ENCODE measurements at regions not wholly inside any gene's neighbourhood (a gene's known extent, or its start where the extent isn't known, plus 50 kb on each side); places are given as distances from the start of the nearest gene placed in this dataset.

GRCh38 chr5:117801583-117801982 is 1186.8 kb downstream of the DTWD2 start:
- Histone ChIP-seq H3K4me3 (no peak overlapping the region), H3K9me3 (peaks cover 5% of the 10 kb centered on the region; the same call in 1 of the 2 replicates), H3K27me3 (no peaks in the 10 kb centered on the region), H3K36me3 (no peaks in the 10 kb centered on the region)
- no peak for DNase-seq

GRCh38 chr5:117800261-117800660 is 1188.1 kb downstream of the DTWD2 start:
- no peaks in the 10 kb centered on the region for H3K36me3 ChIP-seq
- DNase-seq: no peak

DNA sequence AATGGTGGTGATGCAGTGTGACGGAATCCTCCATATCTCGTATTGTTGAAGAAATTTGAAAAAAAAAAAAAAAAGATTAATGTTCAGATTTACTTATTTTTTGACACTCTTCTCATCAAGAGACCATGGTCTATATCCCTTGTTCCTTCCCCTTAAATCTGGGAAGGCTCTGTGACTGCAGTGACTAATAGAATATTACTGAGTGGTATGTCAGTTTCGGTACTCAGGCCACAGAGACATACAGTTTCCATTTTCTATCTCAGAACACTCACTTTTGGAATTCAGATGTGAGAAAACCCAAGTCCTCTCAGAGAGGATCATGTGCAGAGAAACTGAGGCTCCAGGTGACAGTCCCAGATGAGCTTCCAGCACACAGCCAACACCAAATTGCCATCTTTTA is 1193.5 kb downstream of the DTWD2 start:
- Histone ChIP-seq H3K36me3 (no peaks in the 10 kb centered on the region), H3K27me3 (no peaks in the 10 kb centered on the region), H3K9me3 (no peaks in the 10 kb centered on the region), H3K4me3 (no peak overlapping the region)
- DNase-seq: no peak

More at GRCh38 chr5:117800261-117800660, 1188.1 kb downstream of the DTWD2 start:
- H3K4me3 ChIP-seq: no peak overlapping the region
- H3K9me3 ChIP-seq: peaks cover 5% of the 10 kb centered on the region; the same call in 1 of the 2 replicates
- no peaks in the 10 kb centered on the region for H3K27me3 ChIP-seq

GRCh38 chr5:117793963-117794362 is 1194.4 kb downstream of the DTWD2 start:
- no peaks in the 10 kb centered on the region for H3K9me3 ChIP-seq
- H3K36me3 ChIP-seq: no peaks in the 10 kb centered on the region
- DNase-seq: no peak

GRCh38 chr5:117792476-117792875 is 1195.9 kb downstream of the DTWD2 start:
- Histone ChIP-seq H3K36me3 (no peaks in the 10 kb centered on the region), H3K27me3 (no peaks in the 10 kb centered on the region), H3K9me3 (no peaks in the 10 kb centered on the region), H3K4me3 (no peak overlapping the region)
- no peak for DNase-seq

More at GRCh38 chr5:117793963-117794362, 1194.4 kb downstream of the DTWD2 start:
- Histone ChIP-seq H3K4me3 (no peak overlapping the region), H3K27me3 (no peaks in the 10 kb centered on the region)

DNA sequence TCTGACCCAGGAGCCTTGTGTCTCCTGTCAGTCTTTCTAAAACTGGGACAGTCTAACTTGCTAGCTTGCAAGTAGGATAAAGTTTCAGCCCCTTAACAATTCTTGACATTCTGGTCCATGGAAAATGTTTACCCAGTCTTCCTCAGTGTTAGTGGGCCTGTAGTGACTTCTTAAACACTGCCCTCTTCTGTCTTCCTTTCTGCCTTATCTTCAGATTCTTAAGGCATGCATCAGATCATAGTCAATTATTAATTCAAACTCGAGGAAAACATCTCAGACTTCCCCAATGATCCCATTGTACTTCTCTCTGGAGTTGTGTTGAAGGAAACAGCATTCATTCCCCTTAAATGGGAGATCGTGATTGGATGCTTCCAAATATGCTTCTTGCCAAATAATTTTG is 1199.8 kb downstream of the DTWD2 start:
- Histone ChIP-seq H3K27me3 (no peaks in the 10 kb centered on the region), H3K9me3 (no peaks in the 10 kb centered on the region), H3K36me3 (no peaks in the 10 kb centered on the region), H3K4me3 (no peak overlapping the region)
- no peak for DNase-seq

- H3K4me3 ChIP-seq: no peak overlapping the region
- H3K9me3 ChIP-seq: no peaks in the 10 kb centered on the region
- H3K36me3 ChIP-seq: no peaks in the 10 kb centered on the region
- H3K27me3 ChIP-seq: no peaks in the 10 kb centered on the region
- no peak for DNase-seq
These were observed 1204.5 kb upstream of the SEMA6A start for GRCh38 chr5:117779171-117779570.

DNA sequence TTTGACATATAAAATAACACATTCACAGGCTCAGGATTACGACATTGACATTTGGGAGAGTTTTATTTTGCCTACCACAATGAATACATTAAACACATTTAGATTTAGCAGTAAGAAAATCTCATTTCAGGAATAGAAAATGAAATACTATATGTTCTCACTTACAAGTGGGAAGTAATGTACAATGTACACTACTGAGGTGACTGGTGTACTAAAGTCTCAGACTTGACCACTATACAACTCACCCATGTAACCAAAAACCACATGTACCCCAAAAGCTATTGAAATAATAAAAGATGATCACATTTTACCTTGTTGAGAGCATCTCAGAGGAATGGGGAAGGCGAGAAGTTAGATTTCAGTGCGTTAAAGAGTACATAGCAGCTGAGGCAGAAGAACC is 1202.4 kb upstream of the SEMA6A start:
- H3K36me3 ChIP-seq: no peaks in the 10 kb centered on the region
- DNase-seq: no peak
- H3K4me3 ChIP-seq: no peak overlapping the region
- H3K27me3 ChIP-seq: no peaks in the 10 kb centered on the region
- H3K9me3 ChIP-seq: no peaks in the 10 kb centered on the region

DNA sequence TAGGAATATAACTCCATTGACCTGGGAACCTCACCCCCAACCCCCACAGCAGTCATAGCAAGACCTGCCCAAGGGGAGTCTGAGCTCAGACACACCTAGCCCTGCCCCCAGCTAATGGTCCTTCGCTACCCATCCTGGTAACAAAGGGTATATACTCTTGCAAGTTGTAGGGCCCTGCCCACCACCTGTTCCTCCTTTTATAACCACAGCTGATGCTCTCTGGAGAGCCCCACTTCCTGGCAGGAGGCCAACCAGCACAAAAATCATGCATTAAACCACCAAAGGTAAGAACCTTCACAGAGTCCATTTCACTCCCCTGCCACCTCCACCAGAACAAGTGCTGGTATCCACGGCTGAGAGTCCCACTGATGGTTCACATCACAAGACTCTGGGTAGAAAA is 1195.3 kb upstream of the SEMA6A start:
- H3K9me3 ChIP-seq: no peaks in the 10 kb centered on the region
- no peaks in the 10 kb centered on the region for H3K27me3 ChIP-seq
- H3K36me3 ChIP-seq: no peaks in the 10 kb centered on the region
- no peak overlapping the region for H3K4me3 ChIP-seq
- no peak for DNase-seq

- Histone ChIP-seq H3K36me3 (no peaks in the 10 kb centered on the region), H3K9me3 (no peaks in the 10 kb centered on the region), H3K27me3 (no peaks in the 10 kb centered on the region), H3K4me3 (no peak overlapping the region)
- DNase-seq: no peak
These were observed 1188.6 kb upstream of the SEMA6A start for GRCh38 chr5:117763271-117763670.

DNA sequence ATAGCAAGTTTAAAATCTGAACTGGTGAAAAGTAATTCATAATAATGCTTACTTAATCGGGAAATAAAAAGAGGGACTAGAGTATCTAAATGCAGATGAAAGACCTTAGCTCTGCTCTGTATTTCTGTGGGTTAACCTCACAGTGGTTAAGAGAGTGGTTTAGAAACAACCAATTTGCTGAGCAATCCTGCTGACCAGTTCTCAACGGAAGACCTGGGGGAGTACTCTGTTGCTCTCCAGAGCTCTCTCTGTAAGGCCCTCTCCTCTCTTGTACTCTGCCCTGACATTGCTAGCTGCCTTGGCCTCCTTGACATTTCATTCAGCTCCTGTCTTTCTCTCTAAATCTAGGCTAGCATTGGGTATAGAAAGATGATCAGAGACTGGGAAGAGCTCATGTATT is 1186.6 kb upstream of the SEMA6A start:
- Histone ChIP-seq H3K27me3 (no peaks in the 10 kb centered on the region), H3K36me3 (no peaks in the 10 kb centered on the region), H3K9me3 (no peaks in the 10 kb centered on the region), H3K4me3 (no peak overlapping the region)
- no peak for DNase-seq

GRCh38 chr5:117759849-117760499 is 1185.4 kb upstream of the SEMA6A start:
- DNase-seq: no peak
- Histone ChIP-seq H3K4me3 (no peak overlapping the region), H3K9me3 (no peaks in the 10 kb centered on the region), H3K27me3 (no peaks in the 10 kb centered on the region), H3K36me3 (no peaks in the 10 kb centered on the region)

DNA sequence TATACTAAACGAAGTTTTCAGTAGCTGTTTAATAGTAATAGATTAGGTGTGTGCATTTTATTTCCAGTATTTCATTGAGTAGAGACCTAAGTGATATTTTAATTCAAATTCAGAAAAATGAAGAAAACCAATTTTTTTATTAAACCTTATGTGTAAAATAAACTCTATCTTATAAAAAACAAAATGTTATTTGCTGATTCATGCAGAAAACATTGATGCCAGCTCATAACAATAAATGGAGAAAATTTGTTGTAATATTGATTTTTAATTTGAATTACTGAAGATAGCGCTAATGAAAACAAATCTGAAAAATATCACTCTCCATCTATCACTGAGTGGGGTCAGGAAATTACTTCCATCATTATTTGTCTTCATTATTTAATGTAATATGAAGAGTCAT is 1177.8 kb upstream of the SEMA6A start:
- H3K27me3 ChIP-seq: no peaks in the 10 kb centered on the region
- no peak overlapping the region for H3K4me3 ChIP-seq
- no peaks in the 10 kb centered on the region for H3K36me3 ChIP-seq
- no peaks in the 10 kb centered on the region for H3K9me3 ChIP-seq
- DNase-seq: no peak

DNA sequence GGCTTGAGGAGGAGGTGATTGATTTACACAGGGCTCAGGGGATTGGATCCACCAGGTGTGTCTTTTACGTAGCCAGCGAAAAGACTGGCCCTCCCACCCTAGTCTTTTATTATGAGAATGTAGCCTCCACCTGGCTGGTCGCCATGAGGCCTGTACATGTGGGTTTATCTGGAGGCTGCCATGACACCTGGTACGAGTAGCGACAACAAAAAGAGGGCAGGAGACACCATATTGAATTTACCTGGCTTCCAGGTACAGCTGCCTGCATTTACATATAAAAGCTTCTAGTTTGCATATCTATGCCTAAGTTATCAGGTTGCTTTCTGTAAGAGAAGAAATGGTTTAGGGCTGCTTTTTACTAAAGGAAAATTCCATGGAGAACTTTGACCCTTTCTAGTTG is 1173.7 kb upstream of the SEMA6A start:
- Histone ChIP-seq H3K36me3 (no peaks in the 10 kb centered on the region), H3K9me3 (no peaks in the 10 kb centered on the region), H3K27me3 (no peaks in the 10 kb centered on the region), H3K4me3 (no peak overlapping the region)
- DNase-seq: no peak

DNA sequence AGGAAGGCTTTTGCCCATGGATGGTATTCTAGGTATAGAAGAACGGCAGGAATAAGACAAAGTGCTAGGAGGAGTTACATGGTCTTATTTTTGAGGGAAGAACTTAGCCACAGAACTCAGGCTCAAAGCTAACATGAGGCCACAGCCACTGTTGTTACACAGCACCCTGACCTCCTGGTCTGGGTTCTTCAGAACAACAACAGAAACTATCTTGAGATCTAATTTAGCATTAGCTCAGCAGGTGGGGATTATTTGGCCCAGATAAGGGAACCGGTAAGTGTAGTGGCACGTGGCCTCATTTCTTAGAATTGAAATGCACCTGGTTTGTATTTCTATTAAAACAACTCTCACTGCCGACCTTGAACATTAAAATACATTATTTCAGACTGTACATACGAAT is 1168.7 kb upstream of the SEMA6A start:
- no peak for DNase-seq
- Histone ChIP-seq H3K36me3 (no peaks in the 10 kb centered on the region), H3K9me3 (no peaks in the 10 kb centered on the region), H3K27me3 (no peaks in the 10 kb centered on the region), H3K4me3 (no peak overlapping the region)

- Histone ChIP-seq H3K9me3 (no peaks in the 10 kb centered on the region), H3K36me3 (no peaks in the 10 kb centered on the region), H3K27me3 (no peaks in the 10 kb centered on the region), H3K4me3 (no peak overlapping the region)
- no peak for DNase-seq
These were observed 1167.1 kb upstream of the SEMA6A start for GRCh38 chr5:117741655-117742206.

DNA sequence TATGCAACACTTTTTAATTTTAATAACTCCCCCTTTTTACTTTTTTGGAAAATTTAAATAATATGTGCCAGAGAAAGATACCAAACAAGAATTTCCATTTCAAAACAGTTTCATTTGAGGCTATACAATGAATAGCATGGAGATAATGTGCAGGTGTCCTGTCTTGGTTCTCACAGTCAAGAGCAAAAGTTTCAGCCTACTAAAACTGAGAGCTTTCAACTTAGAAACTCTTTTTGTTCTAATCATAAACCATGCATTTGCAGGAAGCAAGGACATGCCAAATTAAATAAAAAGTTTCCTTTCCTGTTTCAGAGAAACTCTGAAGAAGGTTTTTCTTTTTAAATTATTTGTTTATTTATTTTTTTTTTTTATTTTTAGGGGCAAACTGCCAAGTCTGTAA is 1165.6 kb upstream of the SEMA6A start:
- H3K4me3 ChIP-seq: no peak overlapping the region
- no peaks in the 10 kb centered on the region for H3K9me3 ChIP-seq
- no peaks in the 10 kb centered on the region for H3K36me3 ChIP-seq
- H3K27me3 ChIP-seq: no peaks in the 10 kb centered on the region
- no peak for DNase-seq

DNA sequence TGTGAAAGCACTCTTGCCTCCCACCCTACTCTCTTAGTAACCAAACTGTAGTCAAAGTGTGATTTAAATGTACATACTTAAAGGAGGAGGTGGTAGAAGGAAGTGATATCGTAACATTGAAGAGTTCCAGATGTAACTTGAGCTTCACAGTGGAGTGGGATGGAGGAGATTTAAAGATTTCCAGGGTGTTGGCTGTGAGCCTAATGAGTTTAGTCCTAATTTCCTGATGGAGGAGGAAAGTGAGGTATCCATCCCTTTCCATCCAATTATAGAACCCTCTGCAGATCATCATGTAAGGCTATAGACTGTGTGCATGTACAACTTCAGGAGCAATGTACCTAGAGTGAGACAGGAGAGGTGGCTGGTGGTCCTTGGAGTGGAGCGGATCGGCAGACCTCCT is 1163.9 kb upstream of the SEMA6A start:
- Histone ChIP-seq H3K9me3 (no peaks in the 10 kb centered on the region), H3K27me3 (no peaks in the 10 kb centered on the region), H3K4me3 (no peak overlapping the region), H3K36me3 (no peaks in the 10 kb centered on the region)
- DNase-seq: no peak
